Inflammatory macrophage treated with lipopolysaccharide for 1 hour (primary cell): ENCODE measurements at regions not wholly inside any gene's neighbourhood (a gene's known extent, or its start where the extent isn't known, plus 50 kb on each side); places are given as distances from the start of the nearest gene placed in this dataset.
"Not testable (repeated sequence)": the region's sequence is repeated elsewhere in the genome, so short reads cannot be mapped to it uniquely, and the experiment has no call there.

Experiments
- DNase-seq, 2 donors: peaks; one replicate each; pipeline ENCODE4 v3.0.0-alpha.2; 2020 to 2022

DNA sequence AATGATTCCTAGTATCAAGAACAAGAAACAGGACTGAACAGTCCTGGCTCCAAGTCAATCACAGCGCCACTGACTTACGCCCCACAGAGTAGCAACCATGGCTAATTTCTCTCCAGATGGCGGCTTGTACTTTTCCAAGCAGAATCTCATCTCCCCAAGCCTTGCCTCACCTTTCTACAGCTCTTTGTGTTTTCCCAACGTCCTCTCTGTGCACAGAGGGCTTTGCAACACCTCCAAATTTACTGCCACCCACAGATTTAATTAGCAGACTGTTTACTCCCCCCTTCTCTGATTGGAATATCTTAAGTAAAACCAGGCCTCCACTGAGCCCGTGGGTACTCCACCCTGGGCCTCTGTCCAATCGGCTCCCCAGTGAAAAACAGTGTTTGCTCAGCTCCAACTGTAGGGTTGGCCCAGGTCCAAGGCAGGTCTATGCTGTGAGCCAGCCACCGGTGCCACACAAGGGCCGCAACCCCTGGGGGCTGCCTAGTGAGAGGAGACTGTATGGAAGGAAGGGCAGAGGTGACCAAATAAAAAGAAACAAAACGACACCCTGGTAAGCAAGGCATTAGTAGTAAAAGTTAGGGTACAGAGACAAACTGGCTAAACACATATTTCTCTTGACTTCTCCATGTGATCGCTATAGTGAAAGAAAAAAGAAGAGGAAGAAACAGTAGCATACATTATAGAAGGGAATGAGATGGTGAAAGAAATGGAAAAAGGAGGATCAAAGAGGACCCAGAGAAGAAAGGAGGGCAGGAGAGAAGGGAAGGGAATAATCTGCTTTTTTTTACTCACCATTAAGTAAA, 128.4 kb upstream of the SOD1 start:
- no peak for DNase-seq

- no peak for DNase-seq
Observed at GRCh38 chr21:31530364-31530763, 129.1 kb upstream of the SOD1 start.

DNA sequence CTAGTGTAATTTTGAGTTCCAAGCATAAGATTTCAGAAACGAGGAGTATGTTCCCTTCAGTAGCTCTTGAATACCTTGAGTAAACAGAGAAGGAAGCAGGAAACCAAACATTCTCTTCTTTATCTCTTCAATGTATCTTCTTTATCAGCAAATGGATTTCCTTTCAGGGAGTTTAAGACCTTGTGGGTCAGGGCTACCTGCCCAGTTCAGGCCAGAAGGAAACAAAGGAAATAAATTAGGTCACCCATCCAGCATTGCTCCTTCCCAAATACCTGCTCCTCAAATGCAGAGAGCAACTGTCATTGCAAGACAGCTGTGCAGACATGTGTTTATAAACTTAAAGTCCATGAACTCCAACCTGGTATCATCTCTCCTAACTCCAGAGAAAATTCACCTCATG, 130.1 kb upstream of the SOD1 start:
- DNase-seq = no peak

DNA sequence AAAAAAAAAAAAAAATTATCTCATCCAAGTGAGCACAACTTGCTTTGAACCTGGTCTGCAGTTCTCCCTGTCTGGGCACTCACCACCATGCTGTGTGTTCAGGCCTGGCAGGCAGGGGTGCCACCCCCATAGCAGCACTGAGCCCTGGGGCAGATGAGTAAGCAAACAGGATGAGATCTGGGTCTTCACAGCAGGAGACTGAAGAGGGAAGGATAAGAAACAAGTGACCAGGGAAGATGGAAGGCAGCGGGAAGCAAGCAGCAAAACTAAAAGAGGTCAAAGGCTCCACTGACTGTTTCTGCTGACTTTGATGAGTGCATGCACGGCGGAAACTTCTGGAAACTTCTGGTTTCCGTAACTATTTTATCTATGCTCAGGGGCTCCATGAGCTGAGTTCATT, 133.5 kb upstream of the SOD1 start:
- DNase-seq = no peak

- no peak for DNase-seq
Observed at GRCh38 chr21:31524140-31524539, 135.4 kb upstream of the SOD1 start.

GRCh38 chr21:31521515-31521914, 138.0 kb upstream of the SOD1 start:
- no peak for DNase-seq

DNA sequence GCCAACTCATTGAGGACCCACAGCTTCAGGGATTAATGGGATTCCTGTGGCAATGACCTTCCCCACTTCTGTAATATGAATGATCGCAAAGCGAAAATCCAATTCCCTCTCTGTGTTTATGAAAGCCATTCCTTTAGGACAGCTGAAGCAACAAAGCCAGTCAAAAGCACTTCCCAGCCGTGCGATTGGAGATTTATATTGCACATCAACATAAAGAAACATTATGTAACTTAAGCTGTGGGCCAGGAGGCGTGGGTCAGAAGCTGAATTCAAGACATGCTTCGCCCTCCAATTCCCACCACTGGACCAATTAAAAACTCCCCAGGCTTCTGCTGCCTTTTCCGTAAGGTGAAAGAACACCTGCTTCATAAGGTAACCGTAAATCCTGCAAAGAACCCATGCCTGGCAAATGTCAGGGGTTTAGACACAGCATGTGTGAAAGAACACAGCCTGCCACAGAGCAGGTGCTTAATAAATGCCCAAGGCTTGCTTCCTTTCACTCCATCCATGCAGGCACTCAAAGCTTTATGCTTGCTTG, 138.9 kb upstream of the SOD1 start:
- DNase-seq = no peak

GRCh38 chr21:31518580-31518979, 140.9 kb upstream of the SOD1 start:
- no peak for DNase-seq

- peak; percentile 10 to 21 for DNase-seq
Observed at GRCh38 chr21:31517664-31518414, 141.7 kb upstream of the SOD1 start.

- no peak for DNase-seq
Observed at GRCh38 chr21:31515253-31515652, 144.2 kb upstream of the SOD1 start.

GRCh38 chr21:31514598-31514997, 144.9 kb upstream of the SOD1 start:
- no peak for DNase-seq

DNA sequence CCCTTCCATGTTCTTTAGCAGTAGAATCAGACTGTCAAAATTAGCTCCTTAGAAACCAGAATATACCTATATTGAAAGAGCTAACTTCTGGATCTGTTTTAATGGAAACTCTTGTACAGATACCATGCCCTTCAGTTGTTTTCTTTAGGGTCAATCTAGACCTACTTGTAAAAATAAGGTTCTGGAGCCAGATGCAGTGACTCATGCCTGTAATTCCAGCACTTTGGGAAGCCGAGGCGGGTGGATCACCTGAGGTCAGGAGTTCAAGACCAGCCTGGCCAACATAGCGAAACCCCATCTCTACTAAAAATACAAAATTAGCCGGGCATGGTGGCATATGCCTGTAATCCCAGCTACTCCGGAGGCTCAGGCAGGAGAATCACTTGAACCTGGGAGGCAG, 146.0 kb upstream of the SOD1 start:
- DNase-seq = not testable (repeated sequence)

- not testable (repeated sequence) for DNase-seq
Observed at GRCh38 chr21:31511999-31512398, 147.5 kb upstream of the SOD1 start.

DNA sequence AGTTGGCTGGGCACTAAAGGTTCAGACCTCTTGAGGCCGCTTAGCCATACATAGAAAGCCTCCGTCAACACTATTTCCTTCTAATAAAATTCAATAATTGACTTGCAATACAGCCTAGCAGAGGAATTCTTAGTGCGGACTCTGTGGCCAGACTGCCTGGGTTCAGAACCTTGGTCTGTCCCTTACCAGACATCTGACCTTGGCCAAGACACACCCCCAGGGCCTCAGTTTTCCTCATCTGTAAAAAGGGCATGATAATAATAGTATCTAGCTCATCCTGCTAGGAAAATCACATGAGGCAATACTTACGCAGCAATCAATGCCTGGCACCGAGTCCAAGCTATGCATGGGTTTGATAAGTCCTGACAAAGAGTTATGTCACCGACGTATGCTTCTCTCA, 148.2 kb upstream of the SOD1 start:
- no peak for DNase-seq

- DNase-seq = peak; percentile 25 to 57
Observed at GRCh38 chr21:31509194-31510017, 150.1 kb upstream of the SOD1 start.

DNA sequence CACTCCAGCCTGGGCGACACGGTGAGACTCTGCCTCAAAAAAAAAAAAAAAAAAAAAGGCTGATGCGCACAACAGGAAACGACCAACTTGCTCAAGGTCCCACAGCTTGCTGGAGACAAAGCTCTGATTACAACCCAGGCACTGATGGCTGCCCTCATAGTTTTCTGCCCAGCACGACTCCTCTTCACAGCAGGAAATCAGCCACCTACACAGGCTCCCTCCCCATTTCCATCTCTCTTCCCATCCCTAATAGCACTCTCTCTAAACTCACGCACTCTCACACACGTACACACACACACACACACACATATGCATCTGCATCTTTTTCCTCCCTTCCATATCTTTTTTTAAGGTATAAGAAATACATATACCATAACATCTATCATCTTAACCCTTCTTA, 153.5 kb upstream of the SOD1 start:
- DNase-seq = no peak

GRCh38 chr21:31503939-31504338, 155.6 kb upstream of the SOD1 start:
- DNase-seq = no peak

DNA sequence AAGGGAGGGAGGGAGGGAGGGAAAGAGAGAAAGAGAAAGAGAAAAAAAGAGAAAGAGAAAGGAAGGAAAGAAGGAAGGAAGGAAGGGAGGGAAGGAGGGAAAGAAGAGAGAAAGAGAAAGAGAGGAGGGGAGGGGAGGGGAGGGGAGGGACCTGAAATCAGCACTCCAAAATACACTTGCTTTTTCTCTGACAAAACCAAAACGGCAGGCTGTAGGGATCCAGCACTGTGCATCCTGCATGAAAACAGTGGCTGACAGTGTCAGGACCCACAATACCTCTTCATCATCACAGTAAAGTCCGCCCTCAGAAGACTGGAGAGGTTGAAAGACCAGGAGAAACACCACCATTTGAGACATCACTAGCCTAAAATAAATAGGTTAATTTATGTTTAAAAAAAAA, 156.0 kb upstream of the SOD1 start:
- DNase-seq = no peak

DNA sequence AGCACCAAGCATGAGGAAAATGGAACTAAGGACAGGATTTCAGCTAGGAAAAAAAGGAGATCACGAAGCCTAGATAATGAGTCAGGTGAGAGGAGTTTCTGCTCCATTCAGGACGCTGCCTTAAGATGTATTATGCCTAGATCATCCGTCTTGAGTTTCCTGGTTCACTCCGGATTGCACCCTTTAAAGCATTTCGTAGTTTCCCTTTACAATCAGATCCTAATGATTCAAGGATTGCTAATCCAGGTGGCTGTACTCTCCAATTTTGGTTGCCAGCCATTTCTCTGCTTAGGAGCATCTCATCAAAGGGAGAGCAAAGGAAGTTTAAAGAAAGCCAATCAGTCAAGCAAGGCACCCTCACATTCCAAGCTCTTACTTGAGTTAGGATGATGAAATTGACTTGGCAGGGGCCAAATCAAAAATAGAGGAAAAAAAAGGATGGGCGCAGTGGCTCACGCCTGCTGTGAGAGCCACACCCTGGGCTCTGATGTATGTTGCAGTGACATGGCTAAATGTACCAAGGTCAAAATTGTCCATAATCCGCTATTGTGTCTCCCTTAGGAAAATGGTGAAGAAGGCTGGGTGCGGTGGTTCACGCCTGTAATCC, 156.9 kb upstream of the SOD1 start:
- DNase-seq = no peak

DNA sequence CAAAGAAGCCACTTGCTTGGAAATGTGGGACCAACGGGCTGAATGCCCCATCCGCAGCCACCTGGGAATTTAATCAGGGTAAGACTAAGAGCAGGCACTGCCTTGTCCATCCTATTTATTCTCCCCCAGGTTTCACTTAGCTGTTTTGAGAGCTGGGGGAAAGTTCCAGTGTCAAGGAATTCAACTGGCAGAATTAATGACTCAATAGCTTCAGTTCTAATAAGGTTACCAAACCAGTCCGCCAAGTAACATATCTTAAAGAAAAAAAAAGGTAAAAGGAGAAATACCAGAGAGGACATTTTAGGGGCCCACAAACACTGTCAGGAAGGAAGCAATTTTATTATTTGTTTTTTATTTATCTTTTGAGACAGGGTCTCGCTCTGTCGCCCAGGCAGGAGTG, 157.6 kb upstream of the SOD1 start:
- DNase-seq = no peak

- DNase-seq = no peak
Observed at GRCh38 chr21:31500982-31501381, 156.9 kb upstream of the TIAM1 start.

DNA sequence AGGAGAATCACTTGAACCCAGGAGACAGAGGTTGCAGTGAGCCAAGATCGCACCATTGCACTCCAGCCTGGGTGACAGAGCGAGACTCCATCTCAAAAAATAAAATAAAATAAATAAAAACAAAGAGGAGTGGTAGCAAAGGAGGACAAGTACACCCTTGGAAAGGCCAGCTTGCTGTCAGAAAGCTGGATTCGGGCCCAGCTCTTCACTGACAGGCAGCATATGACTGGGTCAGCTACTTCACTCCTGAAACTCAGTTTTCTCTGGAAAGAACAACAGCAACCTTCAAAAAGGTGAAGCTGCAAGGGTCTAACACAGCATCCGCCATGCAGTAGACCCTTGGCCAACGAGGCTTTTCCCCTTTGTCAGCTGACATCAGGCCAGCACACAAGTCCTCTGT, 156.0 kb upstream of the TIAM1 start:
- DNase-seq = no peak

GRCh38 chr21:31498985-31499384, 154.9 kb upstream of the TIAM1 start:
- DNase-seq = no peak
